ENCODE measurements at regions not wholly inside any gene's neighbourhood (a gene's known extent, or its start where the extent isn't known, plus 50 kb on each side); places are given as distances from the start of the nearest gene placed in this dataset.

DNA sequence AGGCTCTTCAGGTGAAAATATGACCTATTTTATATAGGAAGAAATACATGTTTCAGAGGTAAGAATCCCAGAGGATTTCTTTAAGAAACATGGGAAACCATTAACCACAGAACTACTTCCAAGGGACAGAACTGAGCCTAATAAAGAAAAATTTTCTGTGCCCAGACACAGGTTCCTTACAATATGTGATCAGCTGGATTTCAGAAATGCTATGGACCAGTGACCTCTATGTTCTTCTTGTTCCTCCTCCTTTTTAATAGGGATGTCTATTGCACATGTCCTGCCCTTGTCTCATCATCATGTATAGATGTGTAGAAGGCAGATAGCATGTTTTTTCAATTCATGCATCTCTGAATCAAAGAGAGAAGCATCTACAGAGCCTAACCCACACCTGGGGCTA lies 836.6 kb downstream of the RNF144A start:
- H4K5ac ChIP-seq (ENCODE audit: insufficient read length, low read depth, low read length), result no peak overlapping the region
- H3K36me3 Mint-ChIP-seq (ENCODE audit: insufficient read depth in 1 of 3, low read depth in 3 of 3), result peaks cover 0 to 12% (median 7%) of the 10 kb centered on the region in 3 experiments; a peak in 4 of 7 replicates
- H3K23ac ChIP-seq (ENCODE audit: insufficient read length, low read depth, low read length), result no peak overlapping the region
- no peak overlapping the region for H2BK5ac ChIP-seq (ENCODE audit: insufficient read length, low read length)
- H3K9me3 Mint-ChIP-seq, result peaks cover 7 to 20% of the 10 kb centered on the region in 2 experiments; a peak in 4 of 5 replicates
- no peak overlapping the region for H3K4me2 ChIP-seq (ENCODE audit: insufficient read depth, insufficient read length, low read length)
- no peak for TF ChIP-seq CTCF (conservative IDR thresholded peaks at IDR 0.05)
- no peaks in the 10 kb centered on the region for H3K4me1 Mint-ChIP-seq
- H3K27me3 Mint-ChIP-seq (ENCODE audit: low read depth), result peaks cover 2% of the 10 kb centered on the region
- H3K9ac ChIP-seq (ENCODE audit: extremely low read depth, insufficient read length, low read length), result no peak overlapping the region
- H3K27ac Mint-ChIP-seq, result no peak overlapping the region
- H2BK12ac ChIP-seq (ENCODE audit: insufficient read length, low read depth, low read length), result no peak overlapping the region
- H3K4me3 Mint-ChIP-seq, result no peak overlapping the region
- no peak overlapping the region for H3T11ph ChIP-seq (ENCODE audit: low read length)
- H3K27ac ChIP-seq (ENCODE audit: insufficient read length, low read depth, low read length), result no peak overlapping the region
- no peak overlapping the region for H2AFZ ChIP-seq (ENCODE audit: low read length)
- H4K91ac ChIP-seq (ENCODE audit: insufficient read length, low read depth, low read length), result no peak overlapping the region
- no peak overlapping the region for H3K14ac ChIP-seq (ENCODE audit: insufficient read depth, low read length)
- H3K4me1 ChIP-seq (ENCODE audit: insufficient read depth, low read length), result 0 out of 2 replicates have a peak, but pooled peaks cover 2% of the 10 kb centered on the region
- no peaks in the 10 kb centered on the region for H3K79me2 ChIP-seq (ENCODE audit: insufficient read depth, low read length)
- no peak overlapping the region for H2BK15ac ChIP-seq (ENCODE audit: low read depth, low read length)
- no peaks in the 10 kb centered on the region for H3K27me3 ChIP-seq (ENCODE audit: insufficient read depth, low read length)
- H2BK20ac ChIP-seq (ENCODE audit: low read depth, low read length, poor library complexity, severe bottlenecking), result no peak overlapping the region
- no peak overlapping the region for H2AK5ac ChIP-seq (ENCODE audit: insufficient read length, low read length)
- peaks cover 5% of the 10 kb centered on the region for H3K9me3 ChIP-seq (ENCODE audit: control insufficient read depth, low read depth, low read length)
- H4K8ac ChIP-seq (replicated peaks; ENCODE audit: insufficient read length, low read depth, low read length), result no peak overlapping the region
- no peak overlapping the region for H3K4ac ChIP-seq (ENCODE audit: low read depth, low read length)
- H3K23me2 ChIP-seq (ENCODE audit: insufficient read length, low read depth, low read length, poor library complexity, severe bottlenecking), result no peaks in the 10 kb centered on the region
- no peak overlapping the region for H3K56ac ChIP-seq (ENCODE audit: insufficient read length, low read depth, low read length)
- DNase-seq, result no peak
- no peak overlapping the region for H3K18ac ChIP-seq (ENCODE audit: insufficient read length, low read depth, low read length)
- H2BK120ac ChIP-seq (ENCODE audit: low read depth, low read length, poor library complexity, severe bottlenecking), result no peak overlapping the region
- H4K20me1 ChIP-seq (ENCODE audit: control insufficient read depth, insufficient read depth, insufficient read length), result no peaks in the 10 kb centered on the region
- no peaks in the 10 kb centered on the region for H3K79me1 ChIP-seq (ENCODE audit: insufficient read depth, low read depth, low read length, poor library complexity, severe bottlenecking)

All from H9 (cell line).